GM12874 (cell line): ENCODE measurements at regions not wholly inside any gene's neighbourhood (a gene's known extent, or its start where the extent isn't known, plus 50 kb on each side); places are given as distances from the start of the nearest gene placed in this dataset.

ENCODE experiments used
- CTCF ChIP-seq: IDR thresholded peaks from 2 replicates; pipeline ENCODE4 v1.5.1; 2011; ENCODE audit warnings: low read depth, mild to moderate bottlenecking, control low read depth, low read length, moderate library complexity; ENCODE audit not compliant: insufficient read depth

GRCh38 chrX:39616731-39617130 is 481.0 kb downstream of the BCOR start:
- no peak for TF ChIP-seq CTCF

GRCh38 chrX:39618178-39618577 is 479.6 kb downstream of the BCOR start:
- no peak for TF ChIP-seq CTCF

GRCh38 chrX:39619182-39620009 is 478.4 kb downstream of the BCOR start:
- no peak for TF ChIP-seq CTCF

GRCh38 chrX:39624166-39624565 is 473.6 kb downstream of the BCOR start:
- no peak for TF ChIP-seq CTCF

- no peak for TF ChIP-seq CTCF
These were observed 471.9 kb downstream of the BCOR start for GRCh38 chrX:39625810-39626209.

- no peak for TF ChIP-seq CTCF
These were observed 471.0 kb downstream of the BCOR start for GRCh38 chrX:39626749-39627148.

GRCh38 chrX:39627257-39627656 is 470.5 kb downstream of the BCOR start:
- no peak for TF ChIP-seq CTCF

- TF ChIP-seq CTCF, result no peak
These were observed 468.8 kb downstream of the BCOR start for GRCh38 chrX:39629001-39629400.
